Astrocyte of the spinal cord (primary cell): ENCODE measurements at regions not wholly inside any gene's neighbourhood (a gene's known extent, or its start where the extent isn't known, plus 50 kb on each side); places are given as distances from the start of the nearest gene placed in this dataset.
"Not testable (repeated sequence)": the region's sequence is repeated elsewhere in the genome, so short reads cannot be mapped to it uniquely, and the experiment has no call there.

Experiments used
- DNase-seq: peaks from one replicate; pipeline ENCODE4 v3.0.0; 2011; ENCODE audit warnings: low read depth, low spot score
- H3K4me3 ChIP-seq: 2 replicates; pipeline ENCODE4 v1.5.1; 2011; ENCODE audit warnings: low read depth, mild to moderate bottlenecking, low read length, moderate library complexity
- CTCF ChIP-seq: IDR thresholded peaks from 2 replicates; pipeline ENCODE4 v1.5.1; 2012; ENCODE audit warnings: low read depth, mild to moderate bottlenecking, low read length, inconsistent platforms
- in situ Hi-C: cut with HindIII; loops from 2 replicates; pipeline ENCODE4 v1.10.0; 2017; ENCODE audit warnings: low sequenced_read_pairs

DNA sequence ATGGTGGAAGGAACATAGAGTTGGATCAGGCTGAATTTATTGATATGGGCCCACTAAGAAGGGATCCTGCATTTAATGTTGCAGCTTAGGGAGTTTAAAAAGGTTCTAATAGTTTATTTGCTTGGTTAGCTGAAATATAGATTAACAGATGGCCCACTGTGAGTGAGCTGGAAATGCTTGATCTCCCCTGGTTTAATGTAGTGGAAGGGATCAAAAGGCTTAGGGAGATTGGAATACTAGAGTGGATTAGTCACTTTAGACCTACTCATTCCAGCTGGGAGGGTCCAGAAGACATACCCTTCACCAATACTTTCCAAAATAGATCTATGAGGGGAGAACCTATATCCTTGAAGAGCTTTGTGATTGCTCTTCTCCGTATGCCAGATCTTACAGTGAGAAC lies 130.1 kb upstream of the ZC3H12C start:
- no peak for TF ChIP-seq CTCF
- in situ Hi-C loops = no loop called here
- H3K4me3 ChIP-seq = no peak overlapping the region
- DNase-seq = no peak

GRCh38 chr11:109964487-109964886 lies 128.7 kb upstream of the ZC3H12C start:
- no peak for DNase-seq
- in situ Hi-C loops = no loop called here
- H3K4me3 ChIP-seq = no peak overlapping the region
- TF ChIP-seq CTCF = no peak

GRCh38 chr11:109965445-109965844 lies 127.7 kb upstream of the ZC3H12C start:
- DNase-seq, H3K4me3 ChIP-seq, in situ Hi-C loops: not testable (repeated sequence)

DNA sequence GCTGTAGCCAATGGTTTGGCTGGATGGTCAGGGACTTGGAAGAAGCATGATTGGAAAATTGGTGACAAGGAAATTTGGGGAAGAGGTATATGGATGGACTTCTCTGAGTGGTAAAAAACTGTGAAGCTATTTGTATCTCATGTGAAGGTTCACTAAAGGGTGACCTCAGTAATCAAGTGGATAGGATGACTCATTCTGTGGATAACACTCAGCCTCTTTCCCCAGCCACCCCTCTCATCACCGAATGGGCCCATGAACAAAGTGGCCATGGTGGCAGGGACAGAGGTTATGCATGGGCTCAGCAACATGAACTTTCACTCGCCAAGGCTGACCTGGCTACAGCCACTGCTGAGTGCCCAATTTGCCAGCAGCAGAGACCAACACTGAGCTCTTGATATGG lies 127.3 kb upstream of the ZC3H12C start:
- H3K4me3 ChIP-seq, in situ Hi-C loops, DNase-seq: not testable (repeated sequence)

- DNase-seq, in situ Hi-C loops, H3K4me3 ChIP-seq: not testable (repeated sequence)
Observed at GRCh38 chr11:109967136-109967535, 126.1 kb upstream of the ZC3H12C start.

GRCh38 chr11:109968299-109968698 lies 124.9 kb upstream of the ZC3H12C start:
- H3K4me3 ChIP-seq = no peak overlapping the region
- DNase-seq = no peak
- no peak for TF ChIP-seq CTCF
- in situ Hi-C loops = no loop called here

DNA sequence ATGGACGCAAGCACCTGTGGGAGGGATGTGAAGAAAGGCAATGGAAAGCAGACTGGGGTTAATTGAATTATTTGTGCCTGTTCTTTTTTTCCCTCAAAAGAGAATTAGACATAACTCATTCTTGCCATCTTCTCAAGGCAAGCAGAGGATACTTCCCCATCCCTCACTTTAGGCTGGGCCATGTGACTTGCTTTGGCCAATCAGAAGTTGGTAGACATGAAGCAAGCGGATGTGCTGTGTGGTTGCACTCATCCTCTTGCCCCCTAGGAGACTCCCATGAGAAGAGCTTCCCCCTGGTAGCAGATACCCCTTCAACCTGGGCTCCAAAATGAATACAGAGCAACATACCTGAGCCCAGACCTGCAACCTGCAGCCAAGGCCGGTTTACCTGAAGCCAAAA lies 124.4 kb upstream of the ZC3H12C start:
- no peak for DNase-seq
- in situ Hi-C loops = no loop called here
- no peak for TF ChIP-seq CTCF
- no peak overlapping the region for H3K4me3 ChIP-seq

DNA sequence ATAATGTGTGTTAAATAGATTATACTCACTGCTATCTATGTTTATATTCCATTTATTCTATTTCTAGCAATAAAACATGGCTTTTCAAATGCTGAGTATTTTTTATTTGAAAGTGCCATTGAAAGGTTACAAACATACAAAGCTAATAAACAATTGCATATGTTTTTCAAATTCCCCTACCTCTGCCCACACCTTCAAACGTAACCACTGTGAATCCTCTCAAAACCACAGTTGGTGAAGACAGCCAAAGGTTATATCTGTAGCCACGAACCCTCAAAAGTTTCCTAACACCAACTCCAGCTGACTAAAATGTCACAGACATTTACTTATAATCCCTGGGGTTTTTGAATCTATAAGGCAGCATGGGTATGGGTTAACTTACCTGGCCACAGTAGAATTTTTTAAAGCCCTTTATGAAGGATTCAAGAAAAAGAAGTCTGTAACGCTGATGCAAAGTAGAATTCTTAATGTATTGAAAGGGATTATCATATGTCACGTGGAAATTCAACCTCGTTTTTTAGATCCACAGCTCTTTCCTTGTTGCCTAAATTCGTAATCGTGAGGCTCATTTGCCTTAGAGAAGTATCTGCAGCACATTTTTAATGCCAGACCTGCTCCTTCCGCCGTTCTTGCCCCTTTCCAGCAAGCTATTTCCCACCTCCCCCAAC lies 122.5 kb upstream of the ZC3H12C start:
- in situ Hi-C loops = no loop called here
- no peak for DNase-seq
- H3K4me3 ChIP-seq = no peak overlapping the region
- TF ChIP-seq CTCF = no peak
